ENCODE measurements at regions not wholly inside any gene's neighbourhood (a gene's known extent, or its start where the extent isn't known, plus 50 kb on each side); places are given as distances from the start of the nearest gene placed in this dataset.
"Not testable (repeated sequence)": the region's sequence is repeated elsewhere in the genome, so short reads cannot be mapped to it uniquely, and the experiment has no call there.

GRCh38 chr15:30718038-30718643 lies 92.2 kb downstream of the ARHGAP11B start:
- not testable (repeated sequence) for H3K4me1 ChIP-seq (ENCODE audit: control insufficient read depth, insufficient read depth, low read length, poor library complexity, severe bottlenecking); H3K27ac Mint-ChIP-seq; DNase-seq; H3K36me3 Mint-ChIP-seq; H3K4me3 Mint-ChIP-seq; H3K36me3 ChIP-seq (ENCODE audit: control insufficient read depth, insufficient read depth, low read length); H3K27me3 ChIP-seq (ENCODE audit: control insufficient read depth, insufficient read depth, low read length); H3K9me3 ChIP-seq (ENCODE audit: control insufficient read depth in 2 of 2, low read length in 2 of 2); ATAC-seq (ENCODE audit: low read depth in 2 of 2); H3K27me3 Mint-ChIP-seq; H3K27ac ChIP-seq (ENCODE audit: insufficient read depth, low read length, poor library complexity, severe bottlenecking); H3K4me3 ChIP-seq (ENCODE audit: low read depth, low read length); H3K9me3 Mint-ChIP-seq
- peaks cover 0 to 11% (median under 1%) of the 10 kb centered on the region in 4 donors for H3K4me1 Mint-ChIP-seq

DNA sequence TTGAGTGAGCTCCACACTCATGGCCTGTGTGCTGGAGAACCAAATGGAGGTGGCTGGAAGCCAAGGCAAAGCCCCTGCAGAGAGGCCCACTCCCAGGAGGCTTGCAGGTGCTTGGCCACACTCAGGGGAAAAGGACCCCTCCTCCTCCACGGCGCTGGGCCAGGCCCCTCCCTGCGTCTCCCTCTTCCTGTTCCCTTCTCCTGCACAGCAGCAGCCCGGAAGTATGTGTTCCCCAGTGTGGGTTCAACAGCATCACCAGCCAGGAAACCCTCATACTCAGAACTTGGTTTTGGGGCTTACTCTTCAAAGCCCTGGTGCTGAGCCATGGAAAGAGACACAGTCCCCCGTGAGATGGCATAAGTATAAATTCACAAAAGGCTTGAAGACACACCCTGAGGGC lies 93.4 kb downstream of the ARHGAP11B start:
- H3K9me3 ChIP-seq (ENCODE audit: control insufficient read depth in 2 of 2, low read length in 2 of 2); H3K27me3 Mint-ChIP-seq; H3K4me3 ChIP-seq (ENCODE audit: low read depth, low read length); H3K4me1 Mint-ChIP-seq; H3K4me1 ChIP-seq (ENCODE audit: control insufficient read depth, insufficient read depth, low read length, poor library complexity, severe bottlenecking); H3K27me3 ChIP-seq (ENCODE audit: control insufficient read depth, insufficient read depth, low read length); H3K36me3 ChIP-seq (ENCODE audit: control insufficient read depth, insufficient read depth, low read length); H3K9me3 Mint-ChIP-seq; ATAC-seq (ENCODE audit: low read depth in 2 of 2); H3K27ac ChIP-seq (ENCODE audit: insufficient read depth, low read length, poor library complexity, severe bottlenecking); H3K36me3 Mint-ChIP-seq: not testable (repeated sequence)
- Mint-ChIP-seq H3K4me3 (peak overlapping the region in 1 of 4 donors; percentile 49), H3K27ac (peak overlapping the region in 1 of 3 donors; percentile 47)
- DNase-seq, result peak in 1 of 3 donors; percentile 3

DNA sequence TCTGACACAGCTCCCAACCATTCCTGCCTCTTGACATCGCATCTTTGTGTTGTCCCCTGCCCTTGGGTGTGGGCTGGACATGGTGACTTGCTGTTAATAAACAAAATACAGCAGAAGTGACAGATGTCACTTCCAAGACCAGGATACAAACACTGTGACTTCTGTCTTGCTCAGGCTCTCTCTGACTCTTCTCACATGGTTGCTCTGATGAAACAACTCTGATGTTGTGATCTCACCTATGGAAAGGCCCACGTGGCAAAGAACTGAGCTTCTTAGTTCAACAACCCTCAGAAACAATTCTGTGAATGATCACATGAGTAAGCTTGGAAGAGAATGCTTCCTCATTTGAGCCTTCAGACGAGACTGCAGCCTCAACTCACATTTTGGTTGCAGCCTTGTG lies 94.9 kb downstream of the ARHGAP11B start:
- H3K27ac Mint-ChIP-seq; H3K4me3 ChIP-seq (ENCODE audit: low read depth, low read length); H3K27me3 ChIP-seq (ENCODE audit: control insufficient read depth, insufficient read depth, low read length); H3K36me3 Mint-ChIP-seq; H3K4me1 Mint-ChIP-seq; H3K36me3 ChIP-seq (ENCODE audit: control insufficient read depth, insufficient read depth, low read length); DNase-seq; ATAC-seq (ENCODE audit: low read depth in 2 of 2); H3K27me3 Mint-ChIP-seq; H3K9me3 ChIP-seq (ENCODE audit: control insufficient read depth in 2 of 2, low read length in 2 of 2); H3K9me3 Mint-ChIP-seq; H3K4me1 ChIP-seq (ENCODE audit: control insufficient read depth, insufficient read depth, low read length, poor library complexity, severe bottlenecking); H3K4me3 Mint-ChIP-seq; H3K27ac ChIP-seq (ENCODE audit: insufficient read depth, low read length, poor library complexity, severe bottlenecking): not testable (repeated sequence)

- not testable (repeated sequence) for H3K4me1 ChIP-seq (ENCODE audit: control insufficient read depth, insufficient read depth, low read length, poor library complexity, severe bottlenecking); H3K36me3 Mint-ChIP-seq; H3K27me3 ChIP-seq (ENCODE audit: control insufficient read depth, insufficient read depth, low read length); DNase-seq; ATAC-seq (ENCODE audit: low read depth in 2 of 2); H3K27ac ChIP-seq (ENCODE audit: insufficient read depth, low read length, poor library complexity, severe bottlenecking); H3K27ac Mint-ChIP-seq; H3K9me3 Mint-ChIP-seq; H3K27me3 Mint-ChIP-seq; H3K36me3 ChIP-seq (ENCODE audit: control insufficient read depth, insufficient read depth, low read length); H3K4me1 Mint-ChIP-seq; H3K4me3 Mint-ChIP-seq; H3K4me3 ChIP-seq (ENCODE audit: low read depth, low read length); H3K9me3 ChIP-seq (ENCODE audit: control insufficient read depth in 2 of 2, low read length in 2 of 2)
Observed at GRCh38 chr15:30721529-30721928, 95.6 kb downstream of the ARHGAP11B start.

DNA sequence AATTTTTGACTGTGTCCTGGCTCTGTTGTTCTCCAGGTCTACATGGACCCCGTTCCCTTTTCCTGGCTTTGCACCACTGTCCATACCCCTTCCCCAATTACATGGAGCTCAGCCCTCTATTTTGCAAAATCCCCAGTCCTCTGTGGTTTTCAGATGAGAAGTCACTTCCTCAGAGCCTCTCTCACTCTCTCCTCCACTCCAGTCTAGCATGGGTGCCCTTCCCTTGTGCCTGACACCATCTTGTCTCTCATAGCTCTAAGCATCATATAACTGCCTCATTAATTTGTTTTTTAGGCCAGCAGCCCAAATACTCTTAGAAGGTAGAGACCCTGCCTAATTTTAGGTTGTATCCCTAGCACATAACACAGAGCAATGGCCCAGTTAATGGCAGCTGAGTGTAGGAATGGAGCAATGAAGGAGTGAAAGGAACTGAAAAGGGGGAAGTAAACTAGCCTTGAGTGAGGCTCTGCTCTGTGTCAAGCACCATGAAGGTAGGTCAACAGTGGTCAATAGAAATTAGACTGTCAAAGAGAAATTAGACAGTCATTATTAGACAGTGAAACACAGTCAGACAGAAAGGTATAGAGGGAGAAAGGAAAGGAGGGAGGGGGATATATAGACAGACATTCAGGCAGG lies 97.7 kb downstream of the ARHGAP11B start:
- H3K27ac Mint-ChIP-seq, result peak overlapping the region in 1 of 3 donors; percentile 4
- not testable (repeated sequence) for H3K27me3 ChIP-seq (ENCODE audit: control insufficient read depth, insufficient read depth, low read length); DNase-seq; H3K27ac ChIP-seq (ENCODE audit: insufficient read depth, low read length, poor library complexity, severe bottlenecking); H3K36me3 ChIP-seq (ENCODE audit: control insufficient read depth, insufficient read depth, low read length); H3K4me3 ChIP-seq (ENCODE audit: low read depth, low read length); H3K36me3 Mint-ChIP-seq; H3K9me3 ChIP-seq (ENCODE audit: control insufficient read depth in 2 of 2, low read length in 2 of 2); H3K9me3 Mint-ChIP-seq; H3K27me3 Mint-ChIP-seq; H3K4me1 Mint-ChIP-seq; ATAC-seq (ENCODE audit: low read depth in 2 of 2); H3K4me3 Mint-ChIP-seq; H3K4me1 ChIP-seq (ENCODE audit: control insufficient read depth, insufficient read depth, low read length, poor library complexity, severe bottlenecking)

- H3K4me1 ChIP-seq (ENCODE audit: control insufficient read depth, insufficient read depth, low read length, poor library complexity, severe bottlenecking); H3K36me3 ChIP-seq (ENCODE audit: control insufficient read depth, insufficient read depth, low read length); H3K9me3 Mint-ChIP-seq; H3K4me1 Mint-ChIP-seq; ATAC-seq (ENCODE audit: low read depth in 2 of 2); H3K9me3 ChIP-seq (ENCODE audit: control insufficient read depth in 2 of 2, low read length in 2 of 2); H3K4me3 Mint-ChIP-seq; H3K27me3 Mint-ChIP-seq; H3K27ac ChIP-seq (ENCODE audit: insufficient read depth, low read length, poor library complexity, severe bottlenecking); H3K4me3 ChIP-seq (ENCODE audit: low read depth, low read length); H3K27me3 ChIP-seq (ENCODE audit: control insufficient read depth, insufficient read depth, low read length); DNase-seq; H3K27ac Mint-ChIP-seq: not testable (repeated sequence)
- H3K36me3 Mint-ChIP-seq, result peaks cover 31% of the 10 kb centered on the region
Observed at GRCh38 chr15:30729880-30730590, 104.1 kb downstream of the ARHGAP11B start.

DNA sequence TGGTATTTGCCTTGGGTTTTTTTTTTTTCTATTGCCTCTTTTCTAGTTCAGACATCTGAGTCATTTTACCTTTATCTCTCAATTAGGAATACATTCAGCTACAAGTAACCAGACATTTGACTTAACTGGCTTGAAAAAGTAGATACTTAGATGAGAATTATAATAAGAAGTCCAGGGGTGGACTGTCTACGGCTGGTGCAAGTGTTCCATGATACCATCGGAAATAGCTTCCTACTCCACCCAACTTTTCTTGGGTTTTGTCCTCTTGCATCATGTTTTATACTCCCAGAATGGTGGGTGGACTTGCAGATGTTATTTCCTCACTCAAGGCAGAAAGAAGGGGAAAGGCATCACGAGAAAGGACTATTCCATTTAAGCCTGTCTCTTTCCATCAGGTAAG lies 104.7 kb downstream of the ARHGAP11B start:
- H3K27ac ChIP-seq (ENCODE audit: insufficient read depth, low read length, poor library complexity, severe bottlenecking); ATAC-seq (ENCODE audit: low read depth in 2 of 2); H3K9me3 ChIP-seq (ENCODE audit: control insufficient read depth in 2 of 2, low read length in 2 of 2); H3K36me3 ChIP-seq (ENCODE audit: control insufficient read depth, insufficient read depth, low read length); H3K27me3 Mint-ChIP-seq; H3K4me1 ChIP-seq (ENCODE audit: control insufficient read depth, insufficient read depth, low read length, poor library complexity, severe bottlenecking); DNase-seq; H3K27me3 ChIP-seq (ENCODE audit: control insufficient read depth, insufficient read depth, low read length); H3K4me3 Mint-ChIP-seq; H3K9me3 Mint-ChIP-seq; H3K4me3 ChIP-seq (ENCODE audit: low read depth, low read length); H3K4me1 Mint-ChIP-seq: not testable (repeated sequence)
- peak overlapping the region in 1 of 3 donors; percentile 52 for H3K27ac Mint-ChIP-seq
- H3K36me3 Mint-ChIP-seq, result peaks cover 33% of the 10 kb centered on the region

- not testable (repeated sequence) for H3K27ac Mint-ChIP-seq; ATAC-seq (ENCODE audit: low read depth in 2 of 2); H3K36me3 ChIP-seq (ENCODE audit: control insufficient read depth, insufficient read depth, low read length); H3K4me3 Mint-ChIP-seq; H3K27ac ChIP-seq (ENCODE audit: insufficient read depth, low read length, poor library complexity, severe bottlenecking); H3K4me1 ChIP-seq (ENCODE audit: control insufficient read depth, insufficient read depth, low read length, poor library complexity, severe bottlenecking); H3K4me3 ChIP-seq (ENCODE audit: low read depth, low read length); H3K27me3 Mint-ChIP-seq; H3K9me3 Mint-ChIP-seq; H3K27me3 ChIP-seq (ENCODE audit: control insufficient read depth, insufficient read depth, low read length); H3K4me1 Mint-ChIP-seq; H3K9me3 ChIP-seq (ENCODE audit: control insufficient read depth in 2 of 2, low read length in 2 of 2); DNase-seq
- peaks cover 37% of the 10 kb centered on the region for H3K36me3 Mint-ChIP-seq
Observed at GRCh38 chr15:30732100-30732499, 106.2 kb downstream of the ARHGAP11B start.
